ENCODE measurements at regions not wholly inside any gene's neighbourhood (a gene's known extent, or its start where the extent isn't known, plus 50 kb on each side); places are given as distances from the start of the nearest gene placed in this dataset.

- no peaks in the 10 kb centered on the region for H4K20me1 ChIP-seq (replicated peaks; ENCODE audit: control insufficient read depth, insufficient read depth, low read length)
- H3K4me2 ChIP-seq (ENCODE audit: insufficient read depth, low read length): no peak overlapping the region
- ChIA-PET POLR2A (no interaction called here), CTCF (ENCODE audit: low intra/inter-chr PET ratio) (no interaction called here)
- ATAC-seq: no peak
- WGBS (ENCODE audit: insufficient coverage, low coverage, missing lambda C conversion rate): 4% methylated on average over 9 of the region's 10 CpGs
- H3K36me3 ChIP-seq (ENCODE audit: control insufficient read depth, insufficient read depth, low read length): no peaks in the 10 kb centered on the region
- no peak overlapping the region for H3K9ac ChIP-seq (ENCODE audit: insufficient read depth in 1 of 2, low read depth in 2 of 2, low read length in 2 of 2)
- in situ Hi-C loops (cut with MboI) (no loop called here), intact Hi-C loops (cut with micrococcal nuclease) (no loop called here)
- H3K79me2 ChIP-seq (ENCODE audit: control insufficient read depth, insufficient read depth, low read length): no peaks in the 10 kb centered on the region
- no peak for FAIRE-seq
- H3K4me1 ChIP-seq (replicated peaks in 1 of 2; ENCODE audit: control insufficient read depth in 2 of 2, insufficient read depth in 2 of 2, low read length in 2 of 2): peaks cover 0 to 12% of the 10 kb centered on the region in 2 experiments; a peak in 2 of 5 replicates
- BruUV-seq (replicated peaks): no TSS peak
- no peak overlapping the region for H2AFZ ChIP-seq (ENCODE audit: low read depth, low read length)
- no peaks in the 10 kb centered on the region for H3K9me3 ChIP-seq (replicated peaks; ENCODE audit: control insufficient read depth, insufficient read depth, low read depth, low read length)
- no peak for DNase-seq (ENCODE audit: extremely low read depth in 1 of 4, low spot score in 3 of 4)
- no peak for TF ChIP-seq SIX5 (IDR thresholded peaks at IDR 0.05; ENCODE audit: borderline replicate concordance in 1 of 2, insufficient read depth in 1 of 2, low read depth in 1 of 2, low read length in 2 of 2)
- TF ChIP-seq CCNT2 (IDR thresholded peaks at IDR 0.05; ENCODE audit: borderline replicate concordance, extremely low read depth, insufficient read length, low read depth, low read length): no peak
- no peak for TF ChIP-seq FOXA1 (IDR thresholded peaks at IDR 0.05; ENCODE audit: borderline replicate concordance)
- no peak for TF ChIP-seq ZFP36 (IDR thresholded peaks at IDR 0.05; ENCODE audit: low read depth, low read length, partially characterized antibody)
- TF ChIP-seq ZNF133 (CRISPR knock-in tag; IDR thresholded peaks at IDR 0.05): no peak
- no peak for TF ChIP-seq MECOM (CRISPR knock-in tag; IDR thresholded peaks at IDR 0.05)
- no peak for TF ChIP-seq ZNF384 (IDR thresholded peaks at IDR 0.05; ENCODE audit: low read depth, low read length)
- TF ChIP-seq HMGXB4 (CRISPR knock-in tag; IDR thresholded peaks at IDR 0.05): no peak
- no peak for TF ChIP-seq NCOA1 (IDR thresholded peaks at IDR 0.05; ENCODE audit: low read depth)
- TF ChIP-seq GTF2F1 (IDR thresholded peaks at IDR 0.05; ENCODE audit: low read depth, low read length): no peak
- no peak for TF ChIP-seq KDM4B (IDR thresholded peaks at IDR 0.05; ENCODE audit: borderline replicate concordance in 2 of 2, low read depth in 1 of 2)
- no peak for TF ChIP-seq MCM3 (IDR thresholded peaks at IDR 0.05)
- no peak for TF ChIP-seq TEAD4 (IDR thresholded peaks at IDR 0.05; ENCODE audit: low read length)
- TF ChIP-seq TEAD4 (CRISPR knock-in tag; IDR thresholded peaks at IDR 0.05; ENCODE audit: borderline replicate concordance): no peak
- no peak for TF ChIP-seq NFYB (IDR thresholded peaks at IDR 0.05; ENCODE audit: extremely low read depth, insufficient read length)
- H3K4me3 ChIP-seq: no peak overlapping the region
- H3K27ac ChIP-seq (ENCODE audit: extremely low read depth, low read depth, low read length): no peak overlapping the region
- peaks cover 0 to 27% of the 10 kb centered on the region in 2 experiments; a peak in 3 of 5 replicates for H3K27me3 ChIP-seq (ENCODE audit: control insufficient read depth in 2 of 2, insufficient read depth in 2 of 2, low read length in 2 of 2)
- H3K9me1 ChIP-seq (ENCODE audit: control insufficient read depth, insufficient read depth, low read length): no peaks in the 10 kb centered on the region
These were observed 57.1 kb upstream of the PDSS1 start for GRCh38 chr10:26640391-26640790.

Data from K562 (cell line).